HUES6 (cell line): ENCODE measurements at regions not wholly inside any gene's neighbourhood (a gene's known extent, or its start where the extent isn't known, plus 50 kb on each side); places are given as distances from the start of the nearest gene placed in this dataset.
A peak's percentile ranks its signal among the peaks of the same experiment; 100 is the strongest.

ENCODE experiments used
- H3K27ac ChIP-seq: 2 replicates; pipeline ENCODE4 v1.7.0; 2013; ENCODE audit warnings: low read depth, mild to moderate bottlenecking, low read length, inconsistent platforms
- H3K27me3 ChIP-seq: 2 replicates; pipeline ENCODE4 v1.6.1; 2013; ENCODE audit warnings: low read length; ENCODE audit not compliant: control insufficient read depth, insufficient read depth
- H3K36me3 ChIP-seq: 2 replicates; pipeline ENCODE4 v1.6.1; 2013; ENCODE audit warnings: low read length; ENCODE audit not compliant: control insufficient read depth, insufficient read depth
- H3K4me1 ChIP-seq: 2 replicates; pipeline ENCODE4 v1.6.1; 2013; ENCODE audit warnings: low read length; ENCODE audit not compliant: control insufficient read depth, insufficient read depth
- H3K4me3 ChIP-seq: 2 replicates; pipeline ENCODE4 v1.5.1; 2013; ENCODE audit warnings: low read depth, low read length
- H3K9ac ChIP-seq: one replicate; pipeline ENCODE4 v1.6.1; 2013; ENCODE audit warnings: mild to moderate bottlenecking, low read length
- H3K9me3 ChIP-seq: 2 replicates; pipeline ENCODE4 v1.6.1; 2013; ENCODE audit warnings: low read depth, low read length; ENCODE audit not compliant: control insufficient read depth, insufficient read depth

DNA sequence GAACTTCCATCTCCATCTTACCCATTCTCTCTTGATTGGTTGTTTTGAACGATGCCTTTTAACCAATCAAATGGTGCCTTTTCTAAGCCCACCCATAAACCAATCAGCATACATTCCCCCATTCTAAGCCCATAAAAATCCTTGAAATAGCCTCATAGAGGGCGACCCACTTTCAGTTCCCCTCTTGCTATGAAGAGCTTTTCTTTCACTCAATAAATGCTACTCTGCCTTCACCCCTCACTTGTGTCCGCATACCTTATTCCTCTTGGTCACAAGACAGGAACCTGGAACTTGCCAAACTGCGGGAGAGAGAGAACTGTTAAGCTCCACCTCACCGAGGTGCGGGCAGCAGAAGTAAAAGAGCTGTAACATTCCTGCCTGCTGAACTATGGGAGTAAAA is 1602.0 kb upstream of the LRRTM3 start:
- Histone ChIP-seq H3K4me1 (peaks cover 31% of the 10 kb centered on the region), H3K9ac (no peak overlapping the region), H3K27me3 (no peaks in the 10 kb centered on the region), H3K36me3 (no peaks in the 10 kb centered on the region), H3K4me3 (no peak overlapping the region), H3K27ac (no peak overlapping the region), H3K9me3 (no peaks in the 10 kb centered on the region)

GRCh38 chr10:65325913-65326312 is 1599.9 kb upstream of the LRRTM3 start:
- peaks cover 18% of the 10 kb centered on the region for H3K4me1 ChIP-seq
- no peak overlapping the region for H3K9ac ChIP-seq
- H3K27me3 ChIP-seq: no peaks in the 10 kb centered on the region
- 0 out of 2 replicates have a peak overlapping the region, but pooled peaks have one; percentile 1 for H3K27ac ChIP-seq
- no peak overlapping the region for H3K4me3 ChIP-seq
- no peaks in the 10 kb centered on the region for H3K9me3 ChIP-seq
- H3K36me3 ChIP-seq: no peaks in the 10 kb centered on the region

GRCh38 chr10:65328486-65328885 is 1597.3 kb upstream of the LRRTM3 start:
- H3K36me3 ChIP-seq: no peaks in the 10 kb centered on the region
- H3K9me3 ChIP-seq: no peaks in the 10 kb centered on the region

DNA sequence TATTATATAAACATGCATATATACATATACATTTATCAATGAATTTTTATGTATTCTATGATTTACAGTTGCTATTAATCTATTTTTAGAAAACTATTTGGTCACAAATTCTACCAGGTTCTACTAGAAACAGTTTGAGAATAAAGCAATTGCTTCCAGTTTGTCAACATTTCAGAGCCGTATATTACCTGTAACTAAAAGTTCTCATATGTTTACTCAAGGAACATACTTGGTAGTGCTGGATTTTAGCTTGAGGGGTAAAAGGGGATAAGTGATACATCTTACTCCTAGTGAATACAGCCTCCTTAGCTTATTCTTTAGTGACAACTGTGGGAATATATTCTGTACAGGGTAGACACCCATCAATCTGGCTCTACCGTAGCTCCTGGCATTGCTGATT is 1590.5 kb upstream of the LRRTM3 start:
- Histone ChIP-seq H3K27ac (no peak overlapping the region), H3K9me3 (no peaks in the 10 kb centered on the region), H3K4me3 (no peak overlapping the region), H3K4me1 (no peaks in the 10 kb centered on the region), H3K36me3 (no peaks in the 10 kb centered on the region), H3K9ac (no peak overlapping the region), H3K27me3 (no peaks in the 10 kb centered on the region)

More at GRCh38 chr10:65328486-65328885, 1597.3 kb upstream of the LRRTM3 start:
- peaks cover 18% of the 10 kb centered on the region for H3K4me1 ChIP-seq
- H3K27me3 ChIP-seq: no peaks in the 10 kb centered on the region
- H3K27ac ChIP-seq: no peak overlapping the region
- H3K9ac ChIP-seq: no peak overlapping the region
- H3K4me3 ChIP-seq: no peak overlapping the region

GRCh38 chr10:65340340-65340739 is 1585.5 kb upstream of the LRRTM3 start:
- H3K4me3 ChIP-seq: no peak overlapping the region
- no peaks in the 10 kb centered on the region for H3K9me3 ChIP-seq
- no peak overlapping the region for H3K27ac ChIP-seq
- no peaks in the 10 kb centered on the region for H3K36me3 ChIP-seq
- no peaks in the 10 kb centered on the region for H3K27me3 ChIP-seq
- no peak overlapping the region for H3K9ac ChIP-seq
- no peaks in the 10 kb centered on the region for H3K4me1 ChIP-seq

GRCh38 chr10:65341323-65341925 is 1584.4 kb upstream of the LRRTM3 start:
- no peaks in the 10 kb centered on the region for H3K36me3 ChIP-seq
- no peaks in the 10 kb centered on the region for H3K4me1 ChIP-seq
- no peaks in the 10 kb centered on the region for H3K9me3 ChIP-seq
- no peaks in the 10 kb centered on the region for H3K27me3 ChIP-seq
- H3K9ac ChIP-seq: no peak overlapping the region
- no peak overlapping the region for H3K27ac ChIP-seq
- no peak overlapping the region for H3K4me3 ChIP-seq

GRCh38 chr10:65342245-65342644 is 1583.6 kb upstream of the LRRTM3 start:
- Histone ChIP-seq H3K9ac (no peak overlapping the region), H3K27me3 (no peaks in the 10 kb centered on the region), H3K36me3 (no peaks in the 10 kb centered on the region), H3K27ac (no peak overlapping the region), H3K4me1 (no peaks in the 10 kb centered on the region), H3K9me3 (no peaks in the 10 kb centered on the region), H3K4me3 (no peak overlapping the region)

- H3K4me3 ChIP-seq: no peak overlapping the region
- H3K4me1 ChIP-seq: no peaks in the 10 kb centered on the region
- no peak overlapping the region for H3K9ac ChIP-seq
- H3K27ac ChIP-seq: no peak overlapping the region
- no peaks in the 10 kb centered on the region for H3K36me3 ChIP-seq
- H3K27me3 ChIP-seq: no peaks in the 10 kb centered on the region
- no peaks in the 10 kb centered on the region for H3K9me3 ChIP-seq
Measured at GRCh38 chr10:65346466-65346865, 1579.4 kb upstream of the LRRTM3 start.

DNA sequence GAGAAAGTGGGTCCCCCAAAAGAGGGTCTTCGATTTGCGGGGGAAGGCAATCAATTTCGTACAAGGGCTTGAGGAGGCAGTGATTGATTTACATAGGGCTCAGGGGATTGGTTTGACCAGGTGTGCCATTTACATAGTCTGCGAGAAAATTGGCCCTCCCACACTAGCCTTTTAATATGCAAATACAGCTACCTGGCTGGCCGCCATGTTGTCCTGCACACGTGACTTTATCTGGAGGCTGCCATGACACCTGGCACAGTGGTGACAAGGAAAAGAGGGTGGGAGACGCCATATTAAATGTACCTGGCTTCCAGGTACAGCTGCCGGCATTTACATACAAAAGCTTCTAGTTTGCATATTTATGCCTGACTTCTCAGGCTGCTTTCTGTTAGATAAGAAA is 1577.2 kb upstream of the LRRTM3 start:
- Histone ChIP-seq H3K9ac (no peak overlapping the region), H3K4me1 (no peaks in the 10 kb centered on the region), H3K27me3 (no peaks in the 10 kb centered on the region), H3K27ac (no peak overlapping the region), H3K4me3 (no peak overlapping the region), H3K9me3 (no peaks in the 10 kb centered on the region), H3K36me3 (no peaks in the 10 kb centered on the region)

DNA sequence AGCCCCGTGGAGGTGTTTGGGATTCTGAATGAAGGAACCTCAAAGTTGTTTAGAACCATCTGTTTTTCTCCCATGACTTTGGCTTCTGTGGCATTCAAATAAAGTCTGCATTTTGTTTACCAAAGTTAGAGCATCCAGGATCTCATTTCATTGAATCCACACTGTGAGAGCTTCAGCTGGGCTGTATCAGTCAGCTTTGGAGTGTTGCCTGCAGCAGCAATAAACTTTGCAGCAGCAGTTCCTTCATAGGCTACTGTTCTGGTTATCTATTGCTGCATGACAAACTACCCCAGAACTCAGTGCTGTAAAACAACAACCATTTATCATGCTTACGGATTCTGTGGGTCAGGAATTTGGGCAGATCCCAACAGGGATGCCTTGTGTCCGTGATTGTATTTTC is 1575.2 kb upstream of the LRRTM3 start:
- no peaks in the 10 kb centered on the region for H3K9me3 ChIP-seq
- H3K4me3 ChIP-seq: no peak overlapping the region
- H3K9ac ChIP-seq: no peak overlapping the region
- H3K36me3 ChIP-seq: no peaks in the 10 kb centered on the region
- no peaks in the 10 kb centered on the region for H3K4me1 ChIP-seq
- no peak overlapping the region for H3K27ac ChIP-seq
- H3K27me3 ChIP-seq: no peaks in the 10 kb centered on the region

- H3K36me3 ChIP-seq: no peaks in the 10 kb centered on the region
- no peak overlapping the region for H3K27ac ChIP-seq
- no peak overlapping the region for H3K9ac ChIP-seq
- no peaks in the 10 kb centered on the region for H3K4me1 ChIP-seq
- H3K9me3 ChIP-seq: no peaks in the 10 kb centered on the region
- H3K4me3 ChIP-seq: no peak overlapping the region
- H3K27me3 ChIP-seq: no peaks in the 10 kb centered on the region
Measured at GRCh38 chr10:65355141-65355680, 1570.6 kb upstream of the LRRTM3 start.
